Liver (tissue), 7 donors: ENCODE measurements at regions not wholly inside any gene's neighbourhood (a gene's known extent, or its start where the extent isn't known, plus 50 kb on each side); places are given as distances from the start of the nearest gene placed in this dataset.

Source experiments
- DNase-seq: peaks from one replicate; pipeline ENCODE4 v3.0.0-alpha.2; 2017; ENCODE audit warnings: low spot score
- H3K27ac ChIP-seq, 2 donors: one replicate each; pipeline ENCODE4 v1.7.0; 2013; ENCODE audit warnings: inconsistent platforms in 2 of 2, low read length in 2 of 2, control low read depth in 1 of 2, low read depth in 1 of 2, mild to moderate bottlenecking in 1 of 2
- H3K27me3 ChIP-seq, 4 donors: one replicate each; pipeline versions ENCODE4 v1.6.1 to v1.7.0; 2013; ENCODE audit warnings: low read length in 3 of 4, inconsistent platforms in 1 of 4, mild to moderate bottlenecking in 1 of 4, moderate library complexity in 1 of 4; ENCODE audit not compliant: control insufficient read depth in 4 of 4, insufficient read depth in 4 of 4
- H3K36me3 ChIP-seq, 4 donors: one replicate each; pipeline versions ENCODE4 v1.6.1 to v1.7.0; 2013; ENCODE audit warnings: low read length in 3 of 4, mild to moderate bottlenecking in 3 of 4, low read depth in 1 of 4, moderate library complexity in 1 of 4; ENCODE audit not compliant: control insufficient read depth in 4 of 4, insufficient read depth in 3 of 4
- H3K4me1 ChIP-seq, 4 donors: one replicate each; pipeline versions ENCODE4 v1.6.1 to v1.7.0; 2013; ENCODE audit warnings: low read length in 3 of 4, mild to moderate bottlenecking in 3 of 4, moderate library complexity in 1 of 4; ENCODE audit not compliant: control insufficient read depth in 4 of 4, insufficient read depth in 4 of 4
- H3K4me3 ChIP-seq, 3 donors: one replicate each; pipeline versions ENCODE4 v1.6.1 to v1.7.0; 2013; ENCODE audit warnings: low read length in 3 of 3, control low read depth in 1 of 3, low read depth in 1 of 3, mild to moderate bottlenecking in 1 of 3
- H3K9ac ChIP-seq, 2 donors: one replicate each; pipeline ENCODE4 v1.7.0; 2013; ENCODE audit warnings: low read length in 2 of 2, mild to moderate bottlenecking in 2 of 2, moderate library complexity in 2 of 2, control low read depth in 1 of 2, low read depth in 1 of 2
- H3K9me3 ChIP-seq, 4 donors: one replicate each; pipeline versions ENCODE4 v1.6.1 to v1.7.0; 2013; ENCODE audit warnings: low read length in 3 of 4; ENCODE audit not compliant: control insufficient read depth in 4 of 4
- ATF3 ChIP-seq: IDR thresholded peaks from 2 replicates; pipeline ENCODE4 v1.6.1; 2016; ENCODE audit warnings: antibody characterized with exemption
- EGR1 ChIP-seq, 2 donors: IDR thresholded peaks; 2 replicates each; pipeline ENCODE4 v1.6.1; 2016 to 2018; ENCODE audit warnings: antibody characterized with exemption in 2 of 2, low read depth in 2 of 2
- FOXA1 ChIP-seq: IDR thresholded peaks from 2 replicates; pipeline ENCODE4 v1.6.1; 2016; ENCODE audit warnings: antibody characterized with exemption
- FOXA2 ChIP-seq: IDR thresholded peaks from 2 replicates; pipeline ENCODE4 v1.6.1; 2016; ENCODE audit warnings: antibody characterized with exemption
- GABPA ChIP-seq, 2 donors: IDR thresholded peaks in 1 of 2; conservative IDR thresholded peaks in 1 of 2; 2 replicates each; pipeline ENCODE4 v1.6.1; 2016; ENCODE audit warnings: antibody characterized with exemption in 2 of 2, mild to moderate bottlenecking in 1 of 2, moderate library complexity in 1 of 2
- HNF4A ChIP-seq, 2 donors: conservative IDR thresholded peaks; 2 replicates each; pipeline ENCODE4 v1.6.1; 2016; ENCODE audit warnings: antibody characterized with exemption in 2 of 2, mild to moderate bottlenecking in 2 of 2
- HNF4G ChIP-seq: IDR thresholded peaks from 2 replicates; pipeline ENCODE4 v1.6.1; 2016; ENCODE audit warnings: antibody characterized with exemption
- JUND ChIP-seq, 2 donors: IDR thresholded peaks; 2 replicates each; pipeline ENCODE4 v1.6.1; 2016; ENCODE audit warnings: antibody characterized with exemption in 2 of 2
- MAX ChIP-seq: IDR thresholded peaks from 2 replicates; pipeline ENCODE4 v1.6.1; 2016; ENCODE audit warnings: antibody characterized with exemption
- NR2F2 ChIP-seq: IDR thresholded peaks from 2 replicates; pipeline ENCODE4 v1.6.1; 2016; ENCODE audit warnings: antibody characterized with exemption
- RAD21 ChIP-seq, 2 donors: IDR thresholded peaks; 2 replicates each; pipeline ENCODE4 v1.6.1; 2016; ENCODE audit warnings: antibody characterized with exemption in 2 of 2, mild to moderate bottlenecking in 2 of 2
- REST ChIP-seq: IDR thresholded peaks from 2 replicates; pipeline ENCODE4 v1.6.1; 2016; ENCODE audit warnings: antibody characterized with exemption, mild to moderate bottlenecking
- RXRA ChIP-seq, 2 donors: IDR thresholded peaks; 2 replicates each; pipeline ENCODE4 v1.6.1; 2017 to 2018; ENCODE audit warnings: antibody characterized with exemption in 2 of 2, mild to moderate bottlenecking in 1 of 2
- SP1 ChIP-seq: IDR thresholded peaks from 2 replicates; pipeline ENCODE4 v1.6.1; 2018; ENCODE audit warnings: antibody characterized with exemption, mild to moderate bottlenecking
- TAF1 ChIP-seq: conservative IDR thresholded peaks from 2 replicates; pipeline ENCODE4 v1.6.1; 2016; ENCODE audit warnings: antibody characterized with exemption, mild to moderate bottlenecking
- YY1 ChIP-seq: IDR thresholded peaks from 2 replicates; pipeline ENCODE4 v1.6.1; 2016; ENCODE audit warnings: antibody characterized with exemption, mild to moderate bottlenecking
- ZBTB33 ChIP-seq: IDR thresholded peaks from 2 replicates; pipeline ENCODE4 v1.6.1; 2016; ENCODE audit warnings: antibody characterized with exemption
- WGBS: extraction: QIAGEN DNeasy Blood & Tissue Kit; methylation state at CpG from one replicate; pipeline ENCODE4 v1.1.7; 2013; 5-methylcytosine and 5-hydroxymethylcytosine counted together
- donor health status: healthy.
- donor health status: healthy.
- donor health status: healthy.
- donor health status: healthy.

- H3K27me3 ChIP-seq, result no peaks in the 10 kb centered on the region
- H3K36me3 ChIP-seq, result no peaks in the 10 kb centered on the region
- H3K4me3 ChIP-seq, result no peak overlapping the region
- WGBS, result 64% methylated on average over 5 of the region's 5 CpGs
- H3K9ac ChIP-seq, result no peak overlapping the region
- no peaks in the 10 kb centered on the region for H3K4me1 ChIP-seq
- TF ChIP-seq FOXA2 (no peak), GABPA (IDR thresholded peaks at IDR 0.05 in 1 of 2, conservative IDR thresholded peaks at IDR 0.05 in 1 of 2) (no peak), RXRA (IDR thresholded peaks at IDR 0.05) (no peak), FOXA1 (no peak), SP1 (no peak), TAF1 (no peak)
- DNase-seq, result no peak
- H3K9me3 ChIP-seq, result no peaks in the 10 kb centered on the region
- H3K27ac ChIP-seq, result no peak overlapping the region
These were observed 129.0 kb upstream of the C1orf21 start for GRCh38 chr1:184257873-184258272.

- WGBS, result 80% methylated on average over 3 of the region's 3 CpGs
- DNase-seq, result no peak
- Histone ChIP-seq H3K9me3 (no peaks in the 10 kb centered on the region), H3K4me3 (no peak overlapping the region), H3K27me3 (no peaks in the 10 kb centered on the region), H3K4me1 (no peaks in the 10 kb centered on the region), H3K36me3 (no peaks in the 10 kb centered on the region), H3K9ac (no peak overlapping the region), H3K27ac (no peak overlapping the region)
- TF ChIP-seq FOXA1, result no peak
- no peak for TF ChIP-seq YY1
- TF ChIP-seq EGR1 (IDR thresholded peaks at IDR 0.05; ENCODE audit: low read depth in 2 of 2), result no peak
- TF ChIP-seq JUND (IDR thresholded peaks at IDR 0.05), result no peak
- no peak for TF ChIP-seq ATF3
- TF ChIP-seq RXRA (IDR thresholded peaks at IDR 0.05), result no peak
These were observed 128.3 kb upstream of the C1orf21 start for GRCh38 chr1:184258525-184258924.

GRCh38 chr1:184260382-184260781 lies 126.4 kb upstream of the C1orf21 start:
- Histone ChIP-seq H3K36me3 (no peaks in the 10 kb centered on the region), H3K4me1 (no peaks in the 10 kb centered on the region), H3K27me3 (no peaks in the 10 kb centered on the region), H3K9ac (no peak overlapping the region), H3K9me3 (no peaks in the 10 kb centered on the region), H3K27ac (no peak overlapping the region), H3K4me3 (no peak overlapping the region)
- WGBS, result 71% methylated on average over 1 of the region's 1 CpG
- no peak for DNase-seq
- TF ChIP-seq GABPA (IDR thresholded peaks at IDR 0.05 in 1 of 2, conservative IDR thresholded peaks at IDR 0.05 in 1 of 2) (no peak), HNF4G (no peak), SP1 (no peak), RAD21 (IDR thresholded peaks at IDR 0.05) (no peak), MAX (no peak), ATF3 (no peak), NR2F2 (no peak), ZBTB33 (no peak), HNF4A (conservative IDR thresholded peaks at IDR 0.05) (no peak), RXRA (IDR thresholded peaks at IDR 0.05) (no peak), REST (no peak)
